Fibroblast of villous mesenchyme (primary cell): ENCODE measurements at regions not wholly inside any gene's neighbourhood (a gene's known extent, or its start where the extent isn't known, plus 50 kb on each side); places are given as distances from the start of the nearest gene placed in this dataset.
"Not testable (repeated sequence)": the region's sequence is repeated elsewhere in the genome, so short reads cannot be mapped to it uniquely, and the experiment has no call there.

ENCODE experiments used
- DNase-seq: peaks from one replicate; pipeline ENCODE4 v3.0.0-alpha.2; 2010; ENCODE audit warnings: low read depth
- H3K4me3 ChIP-seq: 2 replicates; pipeline ENCODE4 v1.5.1; 2011; ENCODE audit warnings: low read depth, mild to moderate bottlenecking, low read length
- TF ChIP-seq, protein P1 (sequence below): IDR thresholded peaks from 2 replicates; pipeline ENCODE4 v1.5.1; 2012; ENCODE audit warnings: low read depth, mild to moderate bottlenecking, low read length; ENCODE audit not compliant: insufficient read depth

DNA sequence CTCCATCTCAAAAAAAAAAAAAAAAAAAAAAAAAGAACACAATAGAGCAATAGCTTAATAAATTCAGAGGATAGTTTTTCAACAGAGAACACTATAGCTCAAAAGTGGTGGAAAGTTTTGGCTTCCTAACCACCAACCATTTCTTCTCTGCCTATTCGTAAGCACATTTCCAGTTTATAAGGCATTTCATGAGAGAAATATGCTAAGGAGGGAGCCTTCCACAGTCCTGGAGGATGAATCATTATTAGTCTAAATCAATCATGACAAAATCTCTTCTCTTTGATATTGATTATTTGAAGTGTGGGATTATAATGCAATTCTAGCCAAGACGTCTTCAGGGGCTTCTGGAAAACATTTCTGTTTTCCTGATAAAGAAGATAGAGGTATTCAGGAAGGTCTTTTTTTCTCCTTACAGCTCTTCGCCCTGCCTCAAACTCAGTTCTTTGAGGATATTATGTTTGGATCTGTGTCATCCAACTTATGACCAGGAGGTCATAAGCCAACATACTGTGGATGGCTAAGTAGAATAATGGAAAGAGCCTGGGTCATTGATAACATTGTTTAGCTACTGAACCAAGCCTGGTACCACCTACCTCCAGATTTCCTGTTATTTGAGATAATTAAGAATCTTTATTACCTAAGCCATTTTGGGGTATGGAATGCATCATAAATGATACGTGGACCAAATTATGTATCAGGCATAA is 207.3 kb downstream of the TRIB2 start:
- DNase-seq, result peak; percentile 41
- TF ChIP-seq, protein P1, sequence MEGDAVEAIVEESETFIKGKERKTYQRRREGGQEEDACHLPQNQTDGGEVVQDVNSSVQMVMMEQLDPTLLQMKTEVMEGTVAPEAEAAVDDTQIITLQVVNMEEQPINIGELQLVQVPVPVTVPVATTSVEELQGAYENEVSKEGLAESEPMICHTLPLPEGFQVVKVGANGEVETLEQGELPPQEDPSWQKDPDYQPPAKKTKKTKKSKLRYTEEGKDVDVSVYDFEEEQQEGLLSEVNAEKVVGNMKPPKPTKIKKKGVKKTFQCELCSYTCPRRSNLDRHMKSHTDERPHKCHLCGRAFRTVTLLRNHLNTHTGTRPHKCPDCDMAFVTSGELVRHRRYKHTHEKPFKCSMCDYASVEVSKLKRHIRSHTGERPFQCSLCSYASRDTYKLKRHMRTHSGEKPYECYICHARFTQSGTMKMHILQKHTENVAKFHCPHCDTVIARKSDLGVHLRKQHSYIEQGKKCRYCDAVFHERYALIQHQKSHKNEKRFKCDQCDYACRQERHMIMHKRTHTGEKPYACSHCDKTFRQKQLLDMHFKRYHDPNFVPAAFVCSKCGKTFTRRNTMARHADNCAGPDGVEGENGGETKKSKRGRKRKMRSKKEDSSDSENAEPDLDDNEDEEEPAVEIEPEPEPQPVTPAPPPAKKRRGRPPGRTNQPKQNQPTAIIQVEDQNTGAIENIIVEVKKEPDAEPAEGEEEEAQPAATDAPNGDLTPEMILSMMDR, result no peak
- H3K4me3 ChIP-seq, result no peak overlapping the region

DNA sequence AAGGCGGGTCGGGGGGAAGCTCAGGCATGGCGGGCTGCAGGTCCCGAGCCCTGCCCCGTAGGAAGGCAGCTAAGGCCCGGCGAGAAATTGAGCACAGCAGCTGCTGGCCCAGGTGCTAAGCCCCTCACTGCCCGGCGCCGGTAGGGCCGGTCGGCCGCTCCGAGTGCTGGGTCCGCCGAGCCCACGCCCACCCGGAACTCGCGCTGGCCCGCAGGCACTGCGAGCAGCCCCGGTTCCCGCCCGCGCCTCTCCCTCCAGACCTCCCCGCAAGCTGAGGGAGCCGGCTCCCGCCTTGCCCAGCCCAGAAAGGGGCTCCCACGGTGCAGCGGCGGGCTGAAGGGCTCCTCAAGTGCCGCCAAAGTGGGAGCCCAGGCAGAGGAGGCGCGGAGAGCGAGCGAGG is 209.9 kb downstream of the TRIB2 start:
- not testable (repeated sequence) for H3K4me3 ChIP-seq, DNase-seq

GRCh38 chr2:12928197-12928774 is 211.6 kb downstream of the TRIB2 start:
- DNase-seq, result peak; percentile 89
- H3K4me3 ChIP-seq, result no peak overlapping the region
- TF ChIP-seq, protein P1, result no peak

DNA sequence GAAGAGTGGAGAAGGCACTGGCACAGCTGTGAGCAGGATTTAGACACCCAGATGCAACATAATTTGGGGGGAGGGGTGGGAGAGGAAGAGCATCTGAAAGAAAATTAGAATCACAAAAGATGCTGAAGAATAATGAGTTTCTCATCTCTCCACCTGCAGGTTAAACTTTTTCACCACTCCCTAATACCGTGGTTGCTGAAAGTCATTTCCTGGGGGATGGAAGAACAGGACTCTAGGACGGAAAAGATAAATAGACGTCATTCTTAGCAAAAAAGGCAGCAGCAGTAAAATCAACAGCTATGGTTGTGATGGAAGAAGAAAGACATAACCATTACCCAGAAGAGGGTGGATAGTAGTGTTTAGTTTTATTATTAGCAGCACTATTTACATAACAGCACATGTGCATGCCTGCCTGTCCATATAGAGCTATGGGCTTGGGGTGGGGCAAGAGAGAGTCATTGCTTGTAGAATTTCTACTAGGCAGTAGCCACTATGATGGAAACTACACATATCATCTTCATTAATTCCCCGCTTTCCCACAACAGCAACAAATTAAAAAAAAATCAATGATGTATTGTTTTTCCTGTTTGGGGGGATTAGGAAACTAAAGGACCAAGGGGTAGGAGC is 212.2 kb downstream of the TRIB2 start:
- TF ChIP-seq, protein P1, result no peak
- no peak overlapping the region for H3K4me3 ChIP-seq
- DNase-seq, result peak; percentile 53

DNA sequence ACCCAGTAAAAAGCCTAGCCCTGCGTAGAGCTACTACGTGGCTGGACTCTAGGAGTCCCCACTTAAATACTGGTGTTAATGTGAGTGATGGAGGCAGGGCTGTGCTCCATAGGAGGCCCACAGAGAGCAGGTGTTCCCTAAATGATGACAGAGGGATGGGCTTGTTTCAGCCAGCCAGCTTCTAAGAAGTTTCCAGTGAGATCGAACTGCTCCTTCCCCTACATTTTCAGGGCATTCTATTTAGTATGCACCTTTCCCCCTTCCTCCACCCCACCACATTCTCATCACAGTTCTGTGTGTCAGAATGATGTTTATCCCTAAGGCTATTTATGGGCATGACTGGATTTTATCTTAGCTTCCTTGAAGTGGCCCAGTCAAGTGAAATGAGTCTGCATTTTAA is 213.0 kb downstream of the TRIB2 start:
- DNase-seq, result no peak
- no peak overlapping the region for H3K4me3 ChIP-seq
- TF ChIP-seq, protein P1, result no peak

DNA sequence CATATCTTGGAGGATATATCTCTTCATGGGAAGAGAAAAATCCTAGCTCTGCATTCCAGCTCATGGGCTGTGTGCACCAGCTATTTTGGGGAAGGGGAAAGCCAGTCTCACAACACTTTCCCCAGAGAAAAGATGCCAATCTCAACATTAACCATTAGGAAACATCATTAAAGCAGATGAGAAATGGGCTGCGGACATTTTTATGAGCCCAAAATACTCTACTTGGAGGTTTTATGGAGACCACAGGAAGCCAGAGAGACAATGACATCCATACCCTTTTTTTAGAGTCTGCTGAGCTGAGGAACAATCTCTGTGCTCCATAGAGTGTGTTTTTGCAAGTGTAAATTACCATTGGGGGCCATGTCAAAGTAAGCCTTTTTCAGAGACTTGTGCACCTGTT is 213.7 kb downstream of the TRIB2 start:
- no peak overlapping the region for H3K4me3 ChIP-seq
- DNase-seq, result peak; percentile 75
- TF ChIP-seq, protein P1, result no peak

DNA sequence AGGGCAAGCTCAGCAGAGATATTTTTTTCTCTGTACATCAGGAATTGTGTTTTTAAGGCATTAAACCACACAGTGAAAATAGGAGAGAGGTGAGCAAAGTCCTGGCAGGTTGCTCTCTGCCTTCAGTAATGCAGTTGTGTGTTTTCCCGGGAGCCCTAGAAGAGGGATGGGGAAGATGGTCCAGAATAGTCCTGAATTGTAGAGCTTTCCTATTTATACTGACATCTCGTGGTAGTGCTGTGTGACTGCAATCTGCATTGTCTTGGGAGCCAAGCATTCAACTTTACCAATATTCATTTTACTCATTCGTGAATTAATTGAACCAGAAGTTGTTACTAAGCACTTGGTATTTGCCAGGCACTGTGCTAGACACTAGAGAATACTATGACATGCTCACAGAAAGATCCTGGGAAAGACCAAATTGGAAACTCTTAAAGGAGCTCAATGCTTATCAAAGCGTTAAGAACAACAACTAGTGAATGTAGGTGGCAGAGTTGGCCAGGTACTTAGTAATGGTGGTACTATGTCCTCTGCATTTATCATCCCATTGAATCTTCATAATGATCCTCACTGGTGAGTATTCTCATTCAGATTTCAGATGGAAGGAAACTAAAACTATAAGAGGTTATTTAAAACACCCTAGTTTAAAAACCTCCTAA is 214.6 kb downstream of the TRIB2 start:
- H3K4me3 ChIP-seq, result no peak overlapping the region
- TF ChIP-seq, protein P1, result peak; percentile 94
- peak; percentile 69 for DNase-seq
